ENCODE measurements at regions not wholly inside any gene's neighbourhood (a gene's known extent, or its start where the extent isn't known, plus 50 kb on each side); places are given as distances from the start of the nearest gene placed in this dataset.
"Not testable (repeated sequence)": the region's sequence is repeated elsewhere in the genome, so short reads cannot be mapped to it uniquely, and the experiment has no call there.

GRCh38 chr10:10039595-10039994 is 978.1 kb upstream of the CELF2 start:
- no peak for DNase-seq

DNA sequence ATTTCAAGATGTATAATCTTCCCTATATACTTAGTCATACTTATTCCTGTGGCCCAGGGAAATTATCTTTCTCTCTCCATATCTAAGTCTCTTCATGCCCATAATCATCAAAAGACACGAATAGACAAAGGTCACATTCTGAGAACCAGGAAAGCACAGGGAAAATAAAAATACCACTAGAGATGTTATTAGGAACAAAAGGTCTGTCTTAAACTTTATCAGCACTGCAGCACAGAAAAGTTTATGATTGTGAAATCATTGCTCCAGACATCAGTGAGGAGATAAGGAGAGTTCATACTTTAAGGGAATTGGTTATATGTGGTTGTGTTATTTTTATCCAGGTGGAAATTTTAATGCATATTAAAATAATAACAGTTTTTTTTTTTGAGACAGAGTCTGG is 974.6 kb upstream of the CELF2 start:
- DNase-seq = no peak

- DNase-seq = no peak
Observed at GRCh38 chr10:10044922-10045764, 972.5 kb upstream of the CELF2 start.

- no peak for DNase-seq
Observed at GRCh38 chr10:10045765-10046028, 972.0 kb upstream of the CELF2 start.

GRCh38 chr10:10047426-10047825 is 970.2 kb upstream of the CELF2 start:
- DNase-seq = no peak

DNA sequence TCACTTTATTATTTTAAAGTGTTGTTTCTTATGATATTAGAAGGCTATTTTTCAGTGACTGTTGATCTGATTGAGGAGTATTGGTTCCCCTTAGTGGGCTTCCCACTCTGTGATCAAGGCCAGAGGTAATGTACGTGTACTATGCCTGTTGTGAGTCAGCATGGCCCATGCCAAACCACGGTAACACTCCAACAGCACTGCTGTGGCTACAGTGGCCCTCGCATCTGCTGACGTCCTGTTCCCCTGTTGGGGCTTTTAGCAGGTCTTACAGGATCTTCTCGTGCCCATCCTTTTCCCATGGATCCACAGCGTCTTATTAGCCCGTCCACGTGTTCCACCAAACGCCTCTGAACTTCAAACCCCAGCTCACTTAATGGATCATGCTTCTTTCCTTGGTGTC is 964.6 kb upstream of the CELF2 start:
- DNase-seq = no peak

DNA sequence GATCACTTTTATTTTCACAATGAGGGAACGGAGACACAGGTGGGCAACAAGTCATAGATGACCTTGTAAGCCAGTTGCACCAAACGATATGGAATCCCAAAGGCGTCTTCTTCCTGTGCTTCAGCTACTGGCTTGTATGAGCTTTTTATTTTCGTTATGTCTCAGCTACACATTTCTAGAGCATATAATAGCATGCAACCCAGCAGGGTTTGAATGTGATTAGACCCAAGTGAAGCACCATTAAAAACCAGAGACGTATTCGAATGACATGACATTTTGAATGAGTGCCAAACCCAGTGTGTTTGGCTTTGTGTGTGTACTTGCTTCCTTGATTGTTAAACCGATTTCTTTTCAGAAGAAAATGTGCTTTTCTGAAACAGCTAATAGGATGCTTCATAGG is 963.2 kb upstream of the CELF2 start:
- DNase-seq = no peak

GRCh38 chr10:10055656-10056442 is 961.8 kb upstream of the CELF2 start:
- no peak for DNase-seq

GRCh38 chr10:10056961-10057360 is 960.7 kb upstream of the CELF2 start:
- no peak for DNase-seq

- no peak for DNase-seq
Observed at GRCh38 chr10:10067644-10068043, 950.0 kb upstream of the CELF2 start.

DNA sequence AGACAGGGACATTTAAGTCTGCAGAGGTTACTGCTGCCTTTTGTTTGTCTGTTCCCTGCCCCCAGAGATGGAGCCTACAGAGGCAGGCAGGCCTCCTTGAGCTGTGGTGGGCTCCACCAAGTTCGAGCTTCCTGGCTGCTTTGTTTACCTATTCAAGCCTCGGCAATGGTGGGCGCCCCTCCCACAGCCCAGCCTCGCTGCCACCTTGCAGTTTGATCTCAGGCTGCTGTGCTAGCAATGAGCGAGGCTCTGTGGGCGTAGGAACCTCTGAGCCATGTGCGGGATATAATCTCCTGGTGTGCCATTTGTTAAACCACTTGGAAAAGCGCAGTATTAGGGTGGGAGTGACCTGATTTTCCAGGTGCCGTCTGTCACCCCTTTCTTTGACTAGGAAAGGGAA is 942.8 kb upstream of the CELF2 start:
- DNase-seq = not testable (repeated sequence)

DNA sequence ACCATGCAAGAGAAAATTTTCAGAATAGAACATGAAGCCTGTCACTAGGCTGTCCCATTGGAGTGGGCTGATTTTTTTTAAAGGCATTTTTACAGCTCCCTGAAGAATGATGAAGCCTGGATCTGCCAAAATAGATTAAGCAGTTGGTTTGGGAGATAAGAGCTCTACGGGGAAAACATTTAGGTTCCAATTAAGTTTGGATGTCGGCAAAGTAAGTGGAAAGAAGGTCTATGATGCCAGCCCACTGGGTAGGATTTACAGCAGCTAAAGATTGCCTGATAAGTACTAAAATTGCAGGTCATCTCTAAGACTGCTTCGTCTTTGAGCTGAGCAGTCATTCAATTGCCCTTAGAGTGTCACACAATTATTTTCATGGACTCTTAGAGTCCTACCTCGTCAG is 939.2 kb upstream of the CELF2 start:
- DNase-seq = no peak

- DNase-seq = no peak
Observed at GRCh38 chr10:10092581-10092980, 925.1 kb upstream of the CELF2 start.

- DNase-seq = no peak
Observed at GRCh38 chr10:10093021-10093420, 924.7 kb upstream of the CELF2 start.

DNA sequence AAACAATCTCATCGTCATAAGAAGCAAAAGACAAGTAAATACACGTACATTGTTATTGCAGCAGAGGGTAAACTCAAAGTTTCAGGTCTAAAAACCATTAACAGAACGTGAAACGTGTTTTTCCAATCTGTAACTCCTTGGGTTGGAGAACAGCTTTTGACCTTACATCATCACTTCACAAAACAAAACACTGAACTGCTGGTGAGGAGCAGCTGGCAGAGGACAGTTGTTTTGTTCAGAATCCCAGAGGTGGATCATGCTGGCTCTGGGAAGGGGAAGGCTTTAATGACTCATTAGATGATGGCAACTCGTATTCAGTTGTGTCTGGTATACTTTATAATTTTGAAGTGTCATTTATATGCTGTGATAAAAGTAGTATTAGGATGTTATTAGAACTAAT is 923.0 kb upstream of the CELF2 start:
- no peak for DNase-seq

DNA sequence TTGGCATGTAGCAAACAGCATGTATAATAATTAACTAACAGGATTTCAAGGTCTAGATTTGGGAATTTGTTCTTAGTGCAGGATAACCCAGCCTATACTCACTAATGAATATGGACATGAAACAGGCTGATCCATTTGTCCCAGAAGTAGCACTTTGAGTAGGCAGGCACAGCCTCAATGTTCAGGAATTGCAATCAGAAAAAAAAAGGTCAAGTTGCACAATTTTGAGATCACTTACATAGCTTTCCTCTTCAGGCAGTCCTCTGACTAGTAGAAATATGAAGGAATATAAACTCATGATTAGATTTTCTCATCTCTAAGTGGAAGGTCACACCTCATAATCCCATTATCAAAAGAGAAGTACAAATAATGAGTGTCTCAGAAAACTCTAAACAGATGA is 921.4 kb upstream of the CELF2 start:
- no peak for DNase-seq

DNA sequence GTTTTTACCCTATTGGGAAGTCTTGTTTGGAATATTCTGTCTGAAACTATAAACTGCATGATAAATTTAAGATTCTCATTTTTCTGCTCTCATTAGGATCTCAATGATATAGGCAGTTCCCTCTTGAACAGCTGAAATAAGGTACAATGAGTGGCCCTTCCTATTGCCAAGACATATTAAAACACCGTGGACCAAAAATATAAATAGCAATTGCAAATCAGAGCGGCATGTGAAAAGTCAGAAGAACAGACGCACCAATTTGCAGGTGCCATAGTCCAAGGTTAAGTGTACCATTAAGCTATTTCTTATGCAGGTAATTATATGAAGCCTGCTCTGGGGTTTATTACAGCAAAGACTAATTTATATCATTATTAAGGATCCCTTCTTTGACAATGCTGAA is 920.8 kb upstream of the CELF2 start:
- DNase-seq = no peak

DNA sequence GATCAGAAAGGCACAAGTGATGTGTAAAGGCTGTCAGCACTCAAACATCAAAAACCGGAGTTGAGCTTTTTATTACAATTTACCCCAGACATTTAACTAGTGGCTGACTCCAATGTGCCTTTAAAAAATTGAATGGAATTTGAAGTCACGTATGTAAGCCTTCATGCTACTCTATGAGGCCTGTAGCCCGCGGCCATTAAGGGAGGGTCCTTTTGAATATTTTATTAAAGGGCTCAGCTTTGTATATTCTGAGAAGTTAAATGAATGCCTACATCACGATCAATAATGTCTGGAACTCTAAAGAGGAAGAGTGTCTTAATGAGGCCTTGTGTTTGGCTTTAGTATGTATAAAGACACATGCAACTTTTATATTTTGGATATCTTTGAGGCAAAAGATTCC is 916.6 kb upstream of the CELF2 start:
- no peak for DNase-seq

DNA sequence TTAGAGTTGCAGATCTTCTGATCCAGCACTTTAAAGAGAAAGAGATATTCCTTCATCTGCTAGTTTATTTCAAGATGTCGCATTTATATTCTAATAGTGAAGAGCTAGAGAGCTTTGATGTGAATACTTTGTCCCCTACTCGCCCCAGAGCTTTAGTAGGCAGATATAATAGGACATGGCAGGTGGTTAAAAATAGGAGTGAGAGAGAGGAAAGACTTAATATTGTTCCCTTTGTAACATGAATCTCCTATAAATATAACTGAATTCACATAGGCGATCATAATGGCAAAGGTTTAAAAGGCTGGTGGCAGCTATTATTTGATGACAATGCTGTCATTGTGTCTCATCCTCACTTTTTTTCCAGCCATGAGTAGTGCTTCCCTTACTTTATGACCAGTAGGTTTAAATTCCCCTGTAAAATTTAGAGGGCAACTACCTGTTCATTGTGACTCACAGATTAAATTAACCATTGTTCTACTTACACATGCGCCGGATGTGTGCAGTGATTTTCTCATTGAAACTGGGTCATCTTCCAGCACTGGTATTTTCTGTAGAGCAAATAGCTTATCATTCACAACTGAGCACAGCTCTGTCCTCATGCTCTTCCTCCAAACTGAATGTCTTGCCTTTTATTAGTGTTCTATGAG is 906.7 kb upstream of the CELF2 start:
- no peak for DNase-seq

- no peak for DNase-seq
Observed at GRCh38 chr10:10118131-10118530, 899.5 kb upstream of the CELF2 start.

GRCh38 chr10:10120671-10121070 is 897.0 kb upstream of the CELF2 start:
- DNase-seq = no peak

DNA sequence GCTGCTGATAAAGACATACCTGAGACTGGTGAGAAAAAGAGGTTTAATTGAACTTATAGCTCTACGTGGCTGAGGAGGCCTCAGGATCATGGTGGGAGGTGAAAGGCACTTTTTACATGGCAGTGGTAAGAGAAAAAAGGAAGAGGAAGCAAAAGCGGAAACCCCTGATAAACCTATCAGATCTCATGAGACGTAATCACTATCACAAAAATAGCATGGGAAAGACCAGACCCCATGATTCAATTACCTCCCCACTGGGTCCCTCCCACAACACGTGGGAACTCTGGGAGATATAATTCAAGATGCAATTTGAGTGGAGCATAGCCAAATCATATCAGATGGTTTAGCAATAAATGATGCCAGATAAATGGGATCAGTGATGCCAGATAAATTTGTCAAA is 892.0 kb upstream of the CELF2 start:
- no peak for DNase-seq

- DNase-seq = no peak
Observed at GRCh38 chr10:10126218-10126617, 891.5 kb upstream of the CELF2 start.

DNA sequence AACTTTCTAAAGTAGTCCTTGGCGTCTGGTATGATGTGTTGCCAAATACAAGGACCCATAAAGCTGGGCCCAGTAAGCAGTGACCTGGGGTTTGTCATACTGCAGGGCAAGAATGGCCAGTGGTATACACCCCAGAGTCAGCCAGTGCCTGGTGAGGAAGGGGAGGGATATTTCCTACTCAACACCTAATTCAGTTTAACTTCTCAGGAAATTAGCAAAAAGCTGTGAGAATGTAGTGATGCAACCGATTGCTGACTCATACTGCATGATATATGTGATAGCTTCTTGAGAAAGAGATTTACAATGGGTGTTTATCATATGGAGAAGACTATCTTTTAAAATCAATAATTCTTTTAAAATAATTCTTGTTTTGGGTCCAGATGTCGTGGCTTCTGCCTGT is 889.3 kb upstream of the CELF2 start:
- DNase-seq = no peak
